Left forelimb (tissue), 1 donor: ENCODE measurements at regions not wholly inside any gene's neighbourhood (a gene's known extent, or its start where the extent isn't known, plus 50 kb on each side); places are given as distances from the start of the nearest gene placed in this dataset.

Experiments used
- DNase-seq: peaks from one replicate; pipeline ENCODE4 v3.0.0-alpha.2; 2018; ENCODE audit warnings: low spot score

DNA sequence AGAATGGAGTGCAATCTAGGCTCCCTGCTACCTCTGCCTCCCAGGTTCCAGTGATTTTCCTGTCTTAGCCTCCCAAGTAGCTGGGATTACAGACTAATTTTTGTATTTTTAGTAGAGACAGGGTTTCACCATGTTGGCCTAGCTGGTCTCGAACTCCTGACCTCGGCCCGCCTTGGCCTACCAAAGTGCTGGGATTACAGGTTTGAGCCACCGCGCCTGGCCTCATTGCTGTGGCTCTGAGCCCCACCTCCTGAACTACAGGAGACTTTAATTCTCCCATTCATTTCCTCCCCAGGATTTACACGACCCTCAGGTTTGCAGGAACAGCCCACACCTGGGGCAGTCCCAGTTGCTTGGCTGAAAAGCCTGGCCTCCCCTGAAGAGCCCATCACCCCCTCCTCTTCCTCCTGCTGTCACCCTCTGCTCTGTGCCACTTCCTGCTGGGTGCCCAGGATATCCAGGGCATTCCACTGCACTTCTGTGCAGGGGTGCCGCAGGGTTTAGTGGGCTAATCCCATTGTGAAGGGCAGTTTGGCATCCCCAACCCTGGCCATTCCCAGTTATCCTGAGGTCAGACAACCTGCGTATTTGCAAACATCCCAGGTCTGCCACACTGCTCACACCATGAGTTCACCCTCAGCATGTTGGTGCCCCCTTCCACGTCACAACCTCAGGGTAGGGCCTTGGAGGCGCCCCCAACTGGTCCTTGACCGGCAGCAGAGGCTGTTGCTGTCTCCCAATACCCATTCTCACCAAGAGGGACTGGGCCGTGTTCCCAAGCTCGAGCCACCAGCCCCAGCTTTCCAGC, 265.0 kb upstream of the IRX4 start:
- DNase-seq = no peak

DNA sequence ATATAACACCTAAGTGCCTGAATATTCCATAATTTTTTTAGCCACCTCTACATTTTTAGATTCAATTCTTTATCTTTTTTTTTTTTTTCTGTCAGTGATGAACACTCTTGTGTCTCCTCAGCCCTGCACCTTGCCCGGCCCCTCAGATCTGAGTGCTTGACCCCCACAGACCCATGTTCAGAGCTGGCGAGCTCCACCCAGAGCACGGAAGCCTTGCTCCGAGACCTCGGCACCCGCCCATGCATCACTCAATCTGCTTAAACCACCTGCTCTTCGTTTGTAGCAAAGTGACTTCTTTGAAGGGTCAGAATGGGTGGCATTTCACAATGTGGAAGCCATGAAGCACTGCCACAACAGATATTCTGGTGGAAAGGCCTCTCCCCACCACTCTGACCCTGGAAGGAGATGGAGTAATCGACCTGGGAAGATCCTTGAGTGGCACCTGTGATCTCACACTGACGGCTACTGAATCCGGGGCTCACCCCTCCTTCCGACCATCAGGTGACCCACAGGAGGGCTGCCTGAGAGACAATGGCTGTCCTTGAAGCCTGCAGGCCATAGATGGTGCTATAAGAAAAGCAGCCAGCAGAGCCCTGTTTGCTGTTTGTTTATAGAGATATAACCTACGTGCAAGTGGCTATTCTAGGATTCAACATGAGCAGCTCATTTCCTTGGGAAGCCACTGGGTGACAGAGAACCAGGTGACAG, 261.1 kb upstream of the IRX4 start:
- no peak for DNase-seq

DNA sequence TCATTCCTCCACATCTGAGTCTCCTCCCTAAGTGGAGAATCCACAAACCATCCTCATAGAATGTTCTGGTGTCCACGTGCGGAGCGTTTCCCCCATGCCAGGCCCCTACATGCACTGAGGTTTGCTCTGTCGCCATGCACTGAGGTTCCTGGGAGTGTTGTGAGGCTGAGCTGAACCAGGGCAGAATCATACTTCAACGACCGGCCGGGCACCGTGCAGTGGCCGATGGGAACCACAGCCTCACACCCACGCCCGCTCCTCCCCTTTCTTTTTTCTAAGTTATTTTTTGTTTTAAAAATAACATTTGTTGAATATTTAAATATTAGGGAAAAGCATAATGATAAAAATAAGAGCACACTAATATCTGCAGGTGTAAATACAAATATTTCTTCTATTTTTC, 260.4 kb upstream of the IRX4 start:
- no peak for DNase-seq

DNA sequence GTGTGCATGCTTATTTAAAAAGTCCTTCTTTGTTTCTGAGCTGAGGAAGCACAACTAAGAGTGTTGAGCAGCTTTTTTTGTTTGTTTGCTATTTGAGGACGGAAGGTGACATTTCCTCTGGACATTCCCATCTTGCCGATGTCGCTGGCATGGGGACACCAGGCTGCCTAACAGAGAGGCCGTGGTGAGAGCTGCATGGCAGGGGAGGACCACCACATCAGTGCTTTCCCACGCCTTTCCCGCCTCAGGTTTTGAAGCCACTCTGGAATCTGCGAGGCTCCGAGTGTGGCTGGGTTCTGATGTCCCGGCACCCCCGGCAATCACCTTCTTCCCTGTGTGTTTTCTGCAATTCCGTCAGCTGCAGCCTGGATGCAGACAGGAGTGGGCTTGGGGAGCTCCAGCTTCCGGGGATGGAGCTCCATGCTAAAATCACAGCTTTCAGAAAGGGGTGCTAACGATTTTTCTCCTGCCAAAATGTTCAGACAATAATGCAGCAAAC, 259.8 kb upstream of the IRX4 start:
- no peak for DNase-seq

DNA sequence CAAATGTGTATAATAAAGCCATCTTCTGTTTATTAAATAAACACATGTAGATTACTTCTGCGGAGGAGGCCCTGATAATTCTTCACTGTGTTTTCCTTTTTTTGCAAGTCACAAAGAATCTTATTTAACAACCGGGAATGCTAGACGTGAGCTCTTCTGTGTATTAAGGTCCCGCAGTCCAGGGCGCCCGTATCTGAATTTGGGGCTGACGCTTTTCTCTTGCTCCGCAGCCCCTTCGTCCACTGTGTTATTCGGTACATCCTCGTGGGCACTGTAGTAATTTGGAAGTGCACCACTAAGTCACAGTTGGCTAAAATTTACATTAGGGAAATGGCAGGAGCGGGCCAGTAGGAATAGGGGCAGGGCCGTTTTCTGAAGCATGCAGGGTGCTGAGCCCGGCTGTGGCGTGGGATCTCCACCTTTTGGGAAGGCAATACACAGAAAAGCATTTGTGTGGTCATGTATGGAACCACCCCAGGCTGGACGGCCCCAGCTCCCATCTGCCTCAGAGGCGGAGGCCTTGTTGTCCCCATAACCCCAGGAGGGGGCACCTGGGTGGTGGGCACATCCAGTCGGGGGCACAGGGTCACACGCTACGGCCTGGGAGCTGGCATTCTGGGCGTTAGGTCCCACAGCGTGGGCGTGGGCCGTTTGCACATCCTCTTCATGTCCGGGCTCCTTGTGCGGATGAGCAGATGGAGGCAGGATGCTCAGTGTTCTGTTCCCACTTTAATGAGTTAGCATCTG, 258.7 kb upstream of the IRX4 start:
- DNase-seq = no peak

DNA sequence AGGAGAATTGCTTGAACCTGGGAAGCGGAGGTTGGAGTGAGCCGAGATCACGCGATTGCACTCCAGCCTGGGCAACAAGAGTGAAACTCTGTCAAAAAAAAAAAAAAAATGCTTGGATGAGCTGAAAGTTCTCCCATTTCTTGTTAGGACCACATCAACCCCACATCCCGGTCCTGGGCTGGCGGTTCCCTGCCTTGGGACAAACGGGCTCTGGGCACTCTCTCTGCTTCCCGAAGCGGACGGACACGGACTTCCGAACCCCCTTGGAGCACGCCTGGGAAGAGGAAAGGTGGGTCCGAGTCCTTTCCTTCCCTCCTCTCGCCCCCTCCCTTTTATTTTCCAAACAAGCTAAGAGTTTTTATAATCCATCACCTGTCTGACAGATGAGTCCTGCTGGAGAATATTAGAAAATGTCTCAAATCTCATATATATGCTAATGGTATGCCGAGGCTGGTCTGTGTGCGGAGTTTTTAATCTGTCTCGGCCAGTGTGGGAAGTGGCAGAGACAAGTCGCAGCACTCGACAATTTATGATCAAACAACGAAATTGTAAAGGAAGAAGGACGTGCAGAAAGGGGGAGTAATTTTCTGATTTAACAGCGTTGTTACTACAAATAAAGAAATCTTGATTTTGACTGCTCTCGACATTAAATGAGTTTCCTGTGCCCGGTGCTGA, 257.9 kb upstream of the IRX4 start:
- no peak for DNase-seq

DNA sequence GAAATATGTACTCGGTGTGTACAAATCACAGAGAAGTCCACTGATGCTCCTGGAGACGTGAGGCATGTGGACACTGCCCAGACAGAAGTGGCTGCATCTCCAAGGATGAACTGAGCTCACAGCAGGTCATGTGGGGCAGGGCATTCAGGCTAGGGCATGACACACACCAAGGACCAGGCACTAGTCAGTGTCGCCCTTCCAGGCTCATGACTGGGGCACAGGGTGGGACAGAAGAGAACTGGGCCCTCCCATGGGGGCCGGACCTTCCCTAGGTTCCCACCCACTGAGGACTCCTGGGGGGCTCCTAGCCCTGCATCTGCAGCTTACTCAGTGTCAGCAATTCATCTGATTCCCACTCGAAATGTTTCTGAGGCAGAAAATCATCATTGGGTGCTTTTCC, 256.8 kb upstream of the IRX4 start:
- DNase-seq = no peak

DNA sequence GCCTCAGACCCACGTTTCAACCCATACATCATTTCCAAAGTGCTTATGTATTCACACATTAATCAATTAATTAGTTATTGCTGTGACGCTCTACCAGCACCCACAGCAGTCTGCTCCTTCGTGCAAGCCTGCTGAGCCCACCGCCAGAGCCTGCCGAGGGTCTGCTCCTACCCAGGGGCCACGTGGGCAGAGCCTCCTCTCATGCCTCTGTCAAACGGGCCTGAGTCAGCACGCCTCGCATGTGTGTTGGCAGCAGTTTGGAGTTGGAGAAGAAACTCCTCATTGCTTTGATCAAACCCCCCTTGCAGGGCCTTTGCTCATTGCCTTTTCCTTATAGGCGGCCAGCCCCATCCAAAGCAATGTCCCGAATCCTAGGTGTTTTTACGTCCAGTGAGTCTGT, 256.2 kb upstream of the IRX4 start:
- DNase-seq = no peak

DNA sequence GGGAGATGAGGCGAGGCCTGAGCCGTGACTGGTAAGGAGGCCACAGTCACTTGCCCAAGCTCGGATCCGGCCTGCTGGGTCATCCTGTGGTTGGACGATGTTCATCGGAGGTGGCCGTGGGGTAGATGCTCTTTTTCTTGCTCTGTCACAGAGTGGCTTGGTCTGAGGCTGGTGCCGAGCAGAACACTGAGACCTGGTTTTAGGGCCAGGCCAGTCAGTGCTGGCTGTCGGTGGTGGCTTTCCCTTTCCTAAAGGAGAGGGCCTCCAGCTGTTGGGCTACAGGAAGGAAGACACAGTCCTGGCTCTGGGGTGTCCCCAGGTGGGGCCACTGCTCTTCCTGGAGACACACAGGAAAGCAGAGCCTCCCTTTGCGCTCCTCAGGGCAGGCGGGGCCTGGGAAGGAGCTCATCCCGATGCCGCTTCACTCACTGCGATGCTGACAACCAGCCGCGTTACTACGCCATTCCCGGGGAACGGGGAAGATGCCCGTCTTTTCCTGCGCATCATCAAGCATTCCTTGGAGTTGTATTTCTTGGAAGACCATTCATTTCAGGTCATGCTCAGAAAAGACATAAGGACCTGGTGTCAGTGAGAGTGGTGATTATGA, 254.8 kb upstream of the IRX4 start:
- DNase-seq = no peak

DNA sequence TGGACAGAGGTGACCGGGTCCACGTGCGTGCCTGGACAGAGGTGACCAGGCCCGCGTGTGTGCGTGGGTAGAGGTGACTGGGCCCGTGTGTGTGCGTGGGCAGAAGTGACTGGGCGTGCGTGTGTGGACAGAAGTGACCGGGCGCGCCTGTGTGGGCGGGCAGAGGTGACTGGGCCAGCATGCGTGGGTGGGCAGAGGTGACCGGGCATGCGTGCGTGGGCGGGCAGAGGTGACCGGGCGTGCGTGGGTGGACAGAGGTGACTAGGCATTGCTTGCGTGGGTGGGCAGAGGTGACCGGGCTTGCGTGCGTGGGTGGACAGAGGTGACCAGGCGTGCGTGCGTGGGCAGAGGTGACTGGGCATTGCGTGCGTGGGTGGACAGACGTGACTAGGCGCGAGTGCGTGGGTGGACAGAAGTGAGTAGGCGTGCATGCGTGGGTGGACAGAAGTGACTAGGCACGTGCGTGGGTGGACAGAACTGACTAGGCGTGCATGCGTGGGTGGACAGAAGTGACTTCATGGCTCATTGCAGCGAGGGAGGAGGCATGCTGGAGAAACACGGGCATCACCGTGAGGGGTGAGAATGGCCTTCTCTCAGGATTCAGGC, 254.1 kb upstream of the IRX4 start:
- DNase-seq = no peak

DNA sequence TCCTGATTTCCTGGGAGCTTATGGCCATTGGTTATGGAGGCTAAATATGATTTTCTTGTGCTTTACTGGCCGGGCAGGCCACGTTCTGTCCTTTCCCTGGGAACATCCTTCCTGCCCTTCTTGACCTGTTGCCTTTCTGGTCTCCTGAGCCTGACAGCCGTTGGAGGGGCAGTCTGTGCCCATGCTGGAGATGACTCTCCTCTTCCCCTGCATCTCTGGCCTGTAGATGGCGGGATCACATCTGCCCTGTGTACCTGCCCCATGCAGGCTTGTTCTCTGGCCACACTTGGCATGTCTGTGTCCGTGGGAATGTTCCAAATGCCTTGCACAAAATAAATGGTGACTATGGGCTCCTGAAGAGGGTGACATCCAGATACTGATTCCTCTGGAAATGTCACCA, 253.1 kb upstream of the IRX4 start:
- DNase-seq = no peak

DNA sequence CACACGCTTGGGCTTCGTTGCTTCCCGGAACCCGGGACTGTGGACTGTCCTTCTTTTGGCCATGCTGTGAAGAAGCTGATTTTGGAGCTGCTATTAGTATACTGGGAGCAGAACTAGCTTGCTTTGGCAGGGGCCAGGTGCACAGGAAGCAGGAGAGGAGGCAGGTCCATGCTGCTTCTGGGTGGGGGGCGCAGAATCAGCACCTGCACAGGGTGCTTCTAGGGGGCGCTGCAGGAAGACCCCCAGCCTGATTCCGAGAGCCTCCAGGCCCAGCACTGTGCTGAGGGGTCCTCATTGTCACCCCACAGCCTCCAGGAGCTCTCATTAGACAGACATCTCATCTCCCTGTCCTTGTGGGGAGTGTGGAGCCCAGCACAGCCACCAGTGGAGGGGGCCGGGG, 252.6 kb upstream of the IRX4 start:
- no peak for DNase-seq

DNA sequence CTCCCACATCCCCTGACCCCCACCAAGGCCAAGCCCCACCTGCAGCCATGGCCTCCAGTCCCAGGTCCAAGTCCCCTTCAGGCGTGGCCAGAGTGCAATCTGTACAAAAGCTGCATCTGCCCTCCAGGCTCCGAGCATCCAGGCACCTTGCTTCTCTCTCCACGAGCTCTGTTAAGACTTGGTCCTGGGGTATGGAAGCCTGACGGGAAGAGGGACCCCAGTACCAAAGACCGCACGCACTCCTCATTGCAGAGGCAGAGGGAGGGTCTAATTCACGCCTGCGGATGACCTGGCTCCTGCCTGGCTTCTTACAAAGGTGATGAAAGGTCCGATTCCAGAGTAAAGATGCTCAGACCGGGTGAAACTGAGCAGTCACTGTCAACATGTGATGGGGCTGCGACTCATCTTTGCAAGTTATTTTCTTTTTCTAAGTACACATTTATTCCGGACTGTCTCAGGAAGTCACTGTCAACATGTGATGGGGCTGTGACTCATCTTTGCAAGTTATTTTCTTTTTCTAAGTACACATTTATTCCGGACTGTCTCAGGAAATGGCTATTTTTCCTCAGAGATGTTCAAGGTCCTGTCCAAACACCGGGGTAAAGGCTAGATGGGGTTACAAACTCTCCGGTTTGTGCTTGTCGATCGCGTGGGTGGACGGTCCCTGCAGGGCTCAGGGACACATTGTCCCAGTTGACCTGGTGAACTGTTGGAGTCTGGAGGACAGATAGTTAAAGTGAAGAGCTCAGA, 252.0 kb upstream of the IRX4 start:
- DNase-seq = no peak

DNA sequence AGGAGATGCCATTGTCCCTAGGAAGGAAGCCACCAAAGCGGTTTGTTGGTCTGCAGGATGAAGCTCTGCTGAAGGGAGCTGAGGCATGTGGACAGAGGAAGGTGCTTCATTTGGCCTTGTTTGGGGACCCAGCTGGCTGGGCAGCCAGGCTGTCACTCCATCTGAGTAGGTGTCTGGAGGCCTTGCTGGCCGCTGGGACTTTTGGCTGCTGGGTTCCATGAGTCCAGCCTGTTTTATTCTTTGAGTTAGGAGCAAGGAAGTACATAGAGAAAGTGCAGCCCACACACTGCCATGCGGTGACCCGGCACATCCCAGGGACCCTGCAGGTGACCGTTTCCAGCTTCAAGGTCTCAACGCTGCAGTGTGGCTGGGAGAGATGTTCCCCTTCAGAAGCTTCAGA, 251.2 kb upstream of the IRX4 start:
- DNase-seq = no peak

DNA sequence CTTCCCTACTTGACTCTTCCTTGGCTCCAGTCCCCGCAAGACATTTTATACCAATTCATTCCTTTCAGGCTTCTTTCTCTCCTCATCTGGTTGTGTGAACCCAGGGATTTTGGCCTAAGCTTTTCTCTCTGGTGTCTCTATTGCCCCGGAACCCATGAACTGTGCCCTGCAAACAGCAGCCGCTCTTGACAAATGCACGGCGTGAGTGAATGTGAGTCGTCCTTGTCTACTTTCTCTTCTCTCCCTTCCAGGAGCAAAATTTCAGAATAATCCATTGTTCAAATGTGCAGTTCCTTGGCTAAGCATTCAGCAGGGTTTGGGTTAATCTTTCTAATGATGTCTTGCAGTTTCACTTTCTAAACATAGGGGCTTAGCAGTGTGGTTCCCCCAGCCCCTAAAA, 250.4 kb upstream of the IRX4 start:
- no peak for DNase-seq

DNA sequence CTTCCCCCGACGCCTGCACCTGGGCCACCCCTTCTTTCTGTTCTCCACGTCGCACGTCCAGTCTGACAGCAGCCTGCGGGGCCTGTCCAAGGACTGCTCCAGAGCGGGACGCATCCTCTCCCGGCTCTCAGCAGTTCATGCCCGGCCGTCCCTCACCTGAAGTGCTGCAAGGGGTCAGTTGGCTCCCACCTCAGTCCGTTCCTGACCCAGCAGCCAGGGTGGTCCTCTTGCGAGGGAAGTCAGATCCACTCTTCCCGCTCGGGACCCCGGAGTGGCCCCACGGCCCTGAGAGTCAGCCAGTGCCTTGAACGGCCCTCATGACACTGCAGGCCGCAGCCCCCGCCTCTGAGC, 249.7 kb upstream of the IRX4 start:
- DNase-seq = no peak

DNA sequence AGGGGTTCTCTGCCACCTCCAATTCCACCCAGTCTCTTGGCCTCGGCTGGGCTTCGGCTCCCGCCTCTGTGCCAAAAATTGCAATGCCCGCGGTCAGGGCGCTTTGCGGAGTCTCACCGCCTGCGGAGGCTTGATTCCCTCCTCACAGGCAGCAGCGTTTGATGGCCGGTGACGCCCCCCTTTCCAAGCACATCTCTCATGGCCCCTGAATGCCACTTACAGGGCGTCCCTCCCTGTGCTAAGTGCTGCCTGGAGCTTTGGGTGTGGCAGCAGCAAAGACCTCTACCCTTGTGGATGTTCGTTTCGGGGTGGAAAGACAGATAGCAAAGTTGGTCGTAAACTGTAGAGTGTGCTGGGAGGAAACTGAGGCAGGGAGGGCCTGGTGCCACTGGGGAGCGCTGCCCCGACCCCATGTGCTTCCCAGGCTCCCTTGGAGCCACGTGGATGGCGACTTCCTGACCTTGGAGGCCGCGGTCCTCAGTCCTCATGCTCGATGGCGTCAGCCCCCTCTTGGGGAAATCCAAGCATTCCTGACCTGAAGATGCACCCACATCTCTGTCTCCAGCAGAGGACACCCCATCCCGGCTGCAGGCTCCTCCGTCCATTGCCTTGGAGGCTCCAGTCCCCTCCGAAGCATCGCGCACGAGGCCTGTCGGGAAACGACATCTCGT, 249.2 kb upstream of the IRX4 start:
- no peak for DNase-seq

DNA sequence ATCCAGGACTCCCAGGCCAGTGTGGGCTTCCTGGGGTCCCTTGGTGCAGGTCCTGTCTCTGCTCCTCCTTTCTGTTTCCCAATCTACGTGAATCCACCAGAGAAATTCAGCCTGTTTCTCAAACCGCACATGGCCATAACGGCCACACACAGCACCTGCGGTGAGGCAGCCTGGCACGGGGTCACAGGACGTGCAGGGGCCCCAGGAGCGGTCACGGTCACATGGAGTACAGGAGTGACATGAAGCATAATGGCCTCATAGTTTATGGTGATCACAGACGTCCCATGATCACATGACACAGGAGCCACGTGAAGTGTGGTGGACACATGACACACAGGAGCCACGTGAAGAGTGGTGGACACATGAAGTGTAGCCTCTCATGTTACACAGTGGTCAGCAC, 248.5 kb upstream of the IRX4 start:
- DNase-seq = no peak

DNA sequence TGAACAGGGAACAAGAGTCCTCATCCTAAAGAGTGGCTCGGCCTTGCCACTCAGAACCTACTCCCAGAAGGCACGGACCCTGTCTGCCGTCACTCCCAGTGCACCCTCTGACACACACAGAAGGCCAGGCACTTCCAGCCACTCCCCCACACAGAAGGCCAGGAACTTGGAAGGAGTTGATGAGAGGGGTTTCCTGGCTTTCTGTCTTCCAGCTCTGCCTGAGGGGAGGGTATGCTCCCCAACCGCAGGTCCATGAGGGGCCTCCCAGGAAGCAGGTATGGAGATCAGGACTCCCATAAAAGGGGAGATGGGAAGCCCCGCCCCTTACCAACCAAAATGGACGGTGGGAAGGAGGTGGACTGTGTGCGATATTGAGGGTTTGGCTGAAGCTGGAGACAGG, 247.6 kb upstream of the IRX4 start:
- DNase-seq = no peak

DNA sequence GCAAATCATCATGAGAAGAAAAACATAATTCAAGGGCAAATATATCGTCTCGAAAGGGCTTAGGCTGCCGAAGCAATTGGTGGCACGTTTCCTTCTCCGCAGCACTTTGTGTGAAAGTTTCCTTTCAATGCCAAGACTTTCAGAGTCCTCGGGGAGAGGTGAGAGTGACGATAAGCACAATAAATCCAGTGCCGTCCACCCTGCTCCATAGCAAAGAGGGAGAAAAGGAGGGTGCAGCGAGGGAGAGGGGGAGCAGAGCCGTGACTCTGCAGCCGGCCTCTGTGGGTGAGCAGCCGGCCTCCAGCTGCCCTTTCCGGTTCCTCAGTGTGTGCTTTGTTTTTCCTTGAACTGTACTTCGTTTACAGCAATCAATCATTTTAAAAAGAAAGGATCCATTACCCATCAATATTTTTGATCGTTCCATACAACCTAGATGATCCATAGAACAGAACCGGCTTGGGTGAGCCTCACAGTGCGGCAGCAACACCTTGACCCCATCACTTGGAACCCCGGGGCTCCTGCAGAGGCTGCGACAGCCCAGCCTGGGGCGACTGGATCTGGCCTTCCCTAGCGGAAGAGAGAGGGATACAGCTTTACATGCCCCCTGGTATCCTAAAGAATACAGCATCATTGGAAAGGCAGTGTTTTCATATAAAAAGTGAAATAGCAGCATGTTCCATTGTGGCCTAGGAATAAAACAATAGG, 247.0 kb upstream of the IRX4 start:
- no peak for DNase-seq
